ENCODE measurements at regions not wholly inside any gene's neighbourhood (a gene's known extent, or its start where the extent isn't known, plus 50 kb on each side); places are given as distances from the start of the nearest gene placed in this dataset.

DNA sequence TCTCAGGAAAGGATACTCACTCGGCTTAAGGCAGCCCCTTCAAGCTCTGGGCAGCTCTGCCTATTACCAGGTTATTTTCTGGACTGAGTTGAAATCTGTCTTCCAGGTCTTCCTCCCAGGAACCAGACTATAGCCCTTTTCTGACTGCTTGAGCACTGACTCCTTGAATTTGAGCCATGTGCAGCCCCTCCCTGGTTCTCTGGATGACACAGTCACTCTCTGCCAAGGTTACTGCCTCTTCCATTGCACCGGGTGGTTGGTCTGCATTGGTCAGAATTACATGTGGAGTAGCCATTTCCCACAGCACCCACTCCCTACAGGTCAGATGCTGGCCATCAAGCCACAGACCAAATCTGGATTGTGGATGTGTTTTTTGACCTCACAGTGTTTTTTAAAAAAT, 81.9 kb downstream of the KLF4 start:
- TF ChIP-seq, protein P1, sequence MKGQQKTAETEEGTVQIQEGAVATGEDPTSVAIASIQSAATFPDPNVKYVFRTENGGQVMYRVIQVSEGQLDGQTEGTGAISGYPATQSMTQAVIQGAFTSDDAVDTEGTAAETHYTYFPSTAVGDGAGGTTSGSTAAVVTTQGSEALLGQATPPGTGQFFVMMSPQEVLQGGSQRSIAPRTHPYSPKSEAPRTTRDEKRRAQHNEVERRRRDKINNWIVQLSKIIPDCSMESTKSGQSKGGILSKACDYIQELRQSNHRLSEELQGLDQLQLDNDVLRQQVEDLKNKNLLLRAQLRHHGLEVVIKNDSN (IDR thresholded peaks at IDR 0.05; ENCODE audit: borderline replicate concordance, extremely low read length, insufficient read depth, low read depth, low read length), result no peak
- TF ChIP-seq, protein P2, sequence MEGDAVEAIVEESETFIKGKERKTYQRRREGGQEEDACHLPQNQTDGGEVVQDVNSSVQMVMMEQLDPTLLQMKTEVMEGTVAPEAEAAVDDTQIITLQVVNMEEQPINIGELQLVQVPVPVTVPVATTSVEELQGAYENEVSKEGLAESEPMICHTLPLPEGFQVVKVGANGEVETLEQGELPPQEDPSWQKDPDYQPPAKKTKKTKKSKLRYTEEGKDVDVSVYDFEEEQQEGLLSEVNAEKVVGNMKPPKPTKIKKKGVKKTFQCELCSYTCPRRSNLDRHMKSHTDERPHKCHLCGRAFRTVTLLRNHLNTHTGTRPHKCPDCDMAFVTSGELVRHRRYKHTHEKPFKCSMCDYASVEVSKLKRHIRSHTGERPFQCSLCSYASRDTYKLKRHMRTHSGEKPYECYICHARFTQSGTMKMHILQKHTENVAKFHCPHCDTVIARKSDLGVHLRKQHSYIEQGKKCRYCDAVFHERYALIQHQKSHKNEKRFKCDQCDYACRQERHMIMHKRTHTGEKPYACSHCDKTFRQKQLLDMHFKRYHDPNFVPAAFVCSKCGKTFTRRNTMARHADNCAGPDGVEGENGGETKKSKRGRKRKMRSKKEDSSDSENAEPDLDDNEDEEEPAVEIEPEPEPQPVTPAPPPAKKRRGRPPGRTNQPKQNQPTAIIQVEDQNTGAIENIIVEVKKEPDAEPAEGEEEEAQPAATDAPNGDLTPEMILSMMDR (IDR thresholded peaks at IDR 0.05 in 2 of 3, conservative IDR thresholded peaks at IDR 0.05 in 1 of 3; ENCODE audit: control insufficient read depth in 2 of 3, extremely low read depth in 1 of 3, insufficient read depth in 1 of 3, low read depth in 3 of 3, low read length in 3 of 3), result no peak
- TF ChIP-seq RAD51 (IDR thresholded peaks at IDR 0.05), result no peak
- TF ChIP-seq SREBF1 (IDR thresholded peaks at IDR 0.05; ENCODE audit: low read length), result no peak
- TF ChIP-seq, protein P3, sequence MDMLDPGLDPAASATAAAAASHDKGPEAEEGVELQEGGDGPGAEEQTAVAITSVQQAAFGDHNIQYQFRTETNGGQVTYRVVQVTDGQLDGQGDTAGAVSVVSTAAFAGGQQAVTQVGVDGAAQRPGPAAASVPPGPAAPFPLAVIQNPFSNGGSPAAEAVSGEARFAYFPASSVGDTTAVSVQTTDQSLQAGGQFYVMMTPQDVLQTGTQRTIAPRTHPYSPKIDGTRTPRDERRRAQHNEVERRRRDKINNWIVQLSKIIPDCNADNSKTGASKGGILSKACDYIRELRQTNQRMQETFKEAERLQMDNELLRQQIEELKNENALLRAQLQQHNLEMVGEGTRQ (IDR thresholded peaks at IDR 0.05; ENCODE audit: borderline replicate concordance, low read depth, low read length), result no peak
- TF ChIP-seq CEBPB (IDR thresholded peaks at IDR 0.05; ENCODE audit: borderline replicate concordance in 1 of 2, low read depth in 2 of 2, low read length in 2 of 2), result no peak
- TF ChIP-seq POLR2A (IDR thresholded peaks at IDR 0.05; ENCODE audit: low read depth, low read length), result no peak
- TF ChIP-seq, protein P4, sequence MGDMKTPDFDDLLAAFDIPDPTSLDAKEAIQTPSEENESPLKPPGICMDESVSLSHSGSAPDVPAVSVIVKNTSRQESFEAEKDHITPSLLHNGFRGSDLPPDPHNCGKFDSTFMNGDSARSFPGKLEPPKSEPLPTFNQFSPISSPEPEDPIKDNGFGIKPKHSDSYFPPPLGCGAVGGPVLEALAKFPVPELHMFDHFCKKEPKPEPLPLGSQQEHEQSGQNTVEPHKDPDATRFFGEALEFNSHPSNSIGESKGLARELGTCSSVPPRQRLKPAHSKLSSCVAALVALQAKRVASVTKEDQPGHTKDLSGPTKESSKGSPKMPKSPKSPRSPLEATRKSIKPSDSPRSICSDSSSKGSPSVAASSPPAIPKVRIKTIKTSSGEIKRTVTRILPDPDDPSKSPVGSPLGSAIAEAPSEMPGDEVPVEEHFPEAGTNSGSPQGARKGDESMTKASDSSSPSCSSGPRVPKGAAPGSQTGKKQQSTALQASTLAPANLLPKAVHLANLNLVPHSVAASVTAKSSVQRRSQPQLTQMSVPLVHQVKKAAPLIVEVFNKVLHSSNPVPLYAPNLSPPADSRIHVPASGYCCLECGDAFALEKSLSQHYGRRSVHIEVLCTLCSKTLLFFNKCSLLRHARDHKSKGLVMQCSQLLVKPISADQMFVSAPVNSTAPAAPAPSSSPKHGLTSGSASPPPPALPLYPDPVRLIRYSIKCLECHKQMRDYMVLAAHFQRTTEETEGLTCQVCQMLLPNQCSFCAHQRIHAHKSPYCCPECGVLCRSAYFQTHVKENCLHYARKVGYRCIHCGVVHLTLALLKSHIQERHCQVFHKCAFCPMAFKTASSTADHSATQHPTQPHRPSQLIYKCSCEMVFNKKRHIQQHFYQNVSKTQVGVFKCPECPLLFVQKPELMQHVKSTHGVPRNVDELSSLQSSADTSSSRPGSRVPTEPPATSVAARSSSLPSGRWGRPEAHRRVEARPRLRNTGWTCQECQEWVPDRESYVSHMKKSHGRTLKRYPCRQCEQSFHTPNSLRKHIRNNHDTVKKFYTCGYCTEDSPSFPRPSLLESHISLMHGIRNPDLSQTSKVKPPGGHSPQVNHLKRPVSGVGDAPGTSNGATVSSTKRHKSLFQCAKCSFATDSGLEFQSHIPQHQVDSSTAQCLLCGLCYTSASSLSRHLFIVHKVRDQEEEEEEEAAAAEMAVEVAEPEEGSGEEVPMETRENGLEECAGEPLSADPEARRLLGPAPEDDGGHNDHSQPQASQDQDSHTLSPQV (IDR thresholded peaks at IDR 0.05), result no peak
- no peak for TF ChIP-seq EZH2 (IDR thresholded peaks at IDR 0.05; ENCODE audit: borderline replicate concordance, control insufficient read depth, low read depth, low read length)
- TF ChIP-seq, protein P5, sequence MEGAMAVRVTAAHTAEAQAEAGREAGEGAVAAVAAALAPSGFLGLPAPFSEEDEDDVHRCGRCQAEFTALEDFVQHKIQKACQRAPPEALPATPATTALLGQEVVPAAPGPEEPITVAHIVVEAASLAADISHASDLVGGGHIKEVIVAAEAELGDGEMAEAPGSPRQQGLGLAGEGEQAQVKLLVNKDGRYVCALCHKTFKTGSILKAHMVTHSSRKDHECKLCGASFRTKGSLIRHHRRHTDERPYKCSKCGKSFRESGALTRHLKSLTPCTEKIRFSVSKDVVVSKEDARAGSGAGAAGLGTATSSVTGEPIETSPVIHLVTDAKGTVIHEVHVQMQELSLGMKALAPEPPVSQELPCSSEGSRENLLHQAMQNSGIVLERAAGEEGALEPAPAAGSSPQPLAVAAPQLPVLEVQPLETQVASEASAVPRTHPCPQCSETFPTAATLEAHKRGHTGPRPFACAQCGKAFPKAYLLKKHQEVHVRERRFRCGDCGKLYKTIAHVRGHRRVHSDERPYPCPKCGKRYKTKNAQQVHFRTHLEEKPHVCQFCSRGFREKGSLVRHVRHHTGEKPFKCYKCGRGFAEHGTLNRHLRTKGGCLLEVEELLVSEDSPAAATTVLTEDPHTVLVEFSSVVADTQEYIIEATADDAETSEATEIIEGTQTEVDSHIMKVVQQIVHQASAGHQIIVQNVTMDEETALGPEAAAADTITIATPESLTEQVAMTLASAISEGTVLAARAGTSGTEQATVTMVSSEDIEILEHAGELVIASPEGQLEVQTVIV (IDR thresholded peaks at IDR 0.05; ENCODE audit: borderline replicate concordance, partially characterized antibody), result no peak
- no peak for TF ChIP-seq JUND (IDR thresholded peaks at IDR 0.05; ENCODE audit: low read depth, low read length)
